GM18508 (cell line): ENCODE measurements at regions not wholly inside any gene's neighbourhood (a gene's known extent, or its start where the extent isn't known, plus 50 kb on each side); places are given as distances from the start of the nearest gene placed in this dataset.

Experiments
- ATAC-seq: cut with Tn5 transposase; IDR thresholded peaks from one replicate; pipeline ENCODE4 v1.9.1; 2021; ENCODE audit warnings: moderate number of reproducible peaks; ENCODE audit not compliant: insufficient read depth, unreplicated experiment

GRCh38 chr12:92339198-92339821 lies 193.7 kb upstream of the BTG1 start:
- no peak for ATAC-seq

- no peak for ATAC-seq
These were observed 193.0 kb upstream of the BTG1 start for GRCh38 chr12:92338671-92339070.

GRCh38 chr12:92338102-92338501 lies 192.5 kb upstream of the BTG1 start:
- ATAC-seq, result no peak

- no peak for ATAC-seq
These were observed 191.5 kb upstream of the BTG1 start for GRCh38 chr12:92337128-92337527.

- no peak for ATAC-seq
These were observed 191.0 kb upstream of the BTG1 start for GRCh38 chr12:92336641-92337040.

- ATAC-seq, result no peak
These were observed 190.2 kb upstream of the BTG1 start for GRCh38 chr12:92335831-92336230.

GRCh38 chr12:92334552-92334951 lies 188.9 kb upstream of the BTG1 start:
- no peak for ATAC-seq

- ATAC-seq, result no peak
These were observed 186.9 kb upstream of the BTG1 start for GRCh38 chr12:92332552-92332951.

GRCh38 chr12:92331383-92331782 lies 185.7 kb upstream of the BTG1 start:
- no peak for ATAC-seq

- no peak for ATAC-seq
These were observed 185.0 kb upstream of the BTG1 start for GRCh38 chr12:92330654-92331053.

GRCh38 chr12:92326877-92327276 lies 181.2 kb upstream of the BTG1 start:
- ATAC-seq, result no peak

- ATAC-seq, result no peak
These were observed 179.3 kb upstream of the BTG1 start for GRCh38 chr12:92324849-92325500.

GRCh38 chr12:92312463-92312964 lies 166.9 kb upstream of the BTG1 start:
- no peak for ATAC-seq

GRCh38 chr12:92304371-92305055 lies 158.9 kb upstream of the BTG1 start:
- ATAC-seq, result no peak

- no peak for ATAC-seq
These were observed 156.6 kb upstream of the BTG1 start for GRCh38 chr12:92302041-92302829.

- no peak for ATAC-seq
These were observed 155.7 kb upstream of the BTG1 start for GRCh38 chr12:92301356-92301755.

- no peak for ATAC-seq
These were observed 155.1 kb upstream of the BTG1 start for GRCh38 chr12:92300777-92301176.

GRCh38 chr12:92299744-92300143 lies 154.1 kb upstream of the BTG1 start:
- no peak for ATAC-seq

GRCh38 chr12:92299344-92299743 lies 153.7 kb upstream of the BTG1 start:
- no peak for ATAC-seq

GRCh38 chr12:92297932-92298696 lies 152.5 kb upstream of the BTG1 start:
- ATAC-seq, result peak; percentile 61
